ENCODE measurements at regions not wholly inside any gene's neighbourhood (a gene's known extent, or its start where the extent isn't known, plus 50 kb on each side); places are given as distances from the start of the nearest gene placed in this dataset.

GRCh38 chr10:131817866-131818509, 82.8 kb upstream of the PPP2R2D start:
- ATAC-seq: no peak
- Histone ChIP-seq H3K36me3 (no peaks in the 10 kb centered on the region), H3K27ac (no peak overlapping the region), H3K4me1 (no peaks in the 10 kb centered on the region), H3K27me3 (peaks cover 58% of the 10 kb centered on the region), H3K9me3 (no peaks in the 10 kb centered on the region), H3K4me3 (no peak overlapping the region)
- no CpG with 5 or more reads among the region's 13 CpGs for WGBS, 2 donors (ENCODE audit: low coverage in 1 of 2)
- TF ChIP-seq POLR2A (IDR thresholded peaks at IDR 0.05) (no peak), EP300 (IDR thresholded peaks at IDR 0.05) (no peak), POLR2AphosphoS5 (IDR thresholded peaks at IDR 0.05) (no peak), CTCF (IDR thresholded peaks at IDR 0.05) (no peak)

- ATAC-seq: no peak
- Histone ChIP-seq H3K9me3 (no peaks in the 10 kb centered on the region), H3K4me3 (no peak overlapping the region), H3K4me1 (no peaks in the 10 kb centered on the region), H3K27ac (no peak overlapping the region), H3K36me3 (no peaks in the 10 kb centered on the region), H3K27me3 (peaks cover 60% of the 10 kb centered on the region)
- TF ChIP-seq EP300 (IDR thresholded peaks at IDR 0.05) (no peak), POLR2A (IDR thresholded peaks at IDR 0.05) (no peak), CTCF (IDR thresholded peaks at IDR 0.05) (no peak), POLR2AphosphoS5 (IDR thresholded peaks at IDR 0.05) (no peak)
- 90 to 92% methylated on average over 8 to 11 of the region's 22 CpGs for WGBS, 2 donors (ENCODE audit: low coverage in 1 of 2)
Observed at GRCh38 chr10:131818510-131819234, 82.1 kb upstream of the PPP2R2D start.

GRCh38 chr10:131819241-131820072, 81.4 kb upstream of the PPP2R2D start:
- H3K27ac ChIP-seq: no peak overlapping the region
- H3K4me3 ChIP-seq: no peak overlapping the region
- ATAC-seq: no peak
- no peaks in the 10 kb centered on the region for H3K9me3 ChIP-seq
- H3K4me1 ChIP-seq: no peaks in the 10 kb centered on the region
- TF ChIP-seq POLR2AphosphoS5 (IDR thresholded peaks at IDR 0.05) (no peak), CTCF (IDR thresholded peaks at IDR 0.05) (no peak), POLR2A (IDR thresholded peaks at IDR 0.05) (no peak), EP300 (IDR thresholded peaks at IDR 0.05) (no peak)
- WGBS, 2 donors (ENCODE audit: low coverage in 1 of 2): 50 to 64% methylated on average over 5 to 12 of the region's 25 CpGs
- no peaks in the 10 kb centered on the region for H3K36me3 ChIP-seq
- H3K27me3 ChIP-seq: peaks cover 66% of the 10 kb centered on the region

GRCh38 chr10:131820626-131821025, 80.2 kb upstream of the PPP2R2D start:
- peaks cover 75% of the 10 kb centered on the region for H3K27me3 ChIP-seq
- H3K36me3 ChIP-seq: no peaks in the 10 kb centered on the region
- ATAC-seq: no peak
- no peak overlapping the region for H3K4me3 ChIP-seq
- no peaks in the 10 kb centered on the region for H3K4me1 ChIP-seq
- TF ChIP-seq POLR2A (IDR thresholded peaks at IDR 0.05) (no peak), POLR2AphosphoS5 (IDR thresholded peaks at IDR 0.05) (no peak), EP300 (IDR thresholded peaks at IDR 0.05) (no peak), CTCF (IDR thresholded peaks at IDR 0.05) (no peak)
- H3K9me3 ChIP-seq: no peaks in the 10 kb centered on the region
- H3K27ac ChIP-seq: no peak overlapping the region
- WGBS, 2 donors (ENCODE audit: low coverage in 1 of 2): 72 to 83% methylated on average over 6 of the region's 9 CpGs

Measured in gastroesophageal sphincter (tissue), 4 donors.